ENCODE measurements at regions not wholly inside any gene's neighbourhood (a gene's known extent, or its start where the extent isn't known, plus 50 kb on each side); places are given as distances from the start of the nearest gene placed in this dataset.
"Not testable (repeated sequence)": the region's sequence is repeated elsewhere in the genome, so short reads cannot be mapped to it uniquely, and the experiment has no call there.

GRCh38 chr1:243962541-243962940, 88.5 kb upstream of the ZBTB18 start:
- DNase-seq (ENCODE audit: low read depth) = no peak
- no peak for TF ChIP-seq CTCF (conservative IDR thresholded peaks at IDR 0.05; ENCODE audit: low read depth, low read length)
- H3K4me3 ChIP-seq (ENCODE audit: low read depth, low read length) = no peak overlapping the region

DNA sequence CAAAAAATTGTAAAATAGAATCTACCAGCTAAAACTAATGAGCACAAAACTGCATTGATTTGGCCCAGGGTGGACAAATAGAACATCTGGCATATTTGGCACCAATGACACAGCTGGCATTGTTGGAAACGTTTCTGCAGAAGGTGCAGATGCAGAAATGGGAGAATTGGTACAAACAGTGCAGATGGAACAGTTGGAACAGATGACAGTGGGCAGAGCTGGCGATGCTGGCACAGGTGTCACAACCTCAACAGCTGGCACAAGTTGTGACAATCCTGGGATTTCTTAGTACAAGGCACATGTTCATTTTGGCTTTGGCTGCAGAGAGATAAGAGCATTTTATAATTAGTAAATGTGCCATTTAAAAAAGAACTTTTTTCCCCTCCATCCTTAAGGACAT, 91.1 kb upstream of the ZBTB18 start:
- no peak for TF ChIP-seq CTCF (conservative IDR thresholded peaks at IDR 0.05; ENCODE audit: low read depth, low read length)
- H3K4me3 ChIP-seq (ENCODE audit: low read depth, low read length) = no peak overlapping the region
- no peak for DNase-seq (ENCODE audit: low read depth)

DNA sequence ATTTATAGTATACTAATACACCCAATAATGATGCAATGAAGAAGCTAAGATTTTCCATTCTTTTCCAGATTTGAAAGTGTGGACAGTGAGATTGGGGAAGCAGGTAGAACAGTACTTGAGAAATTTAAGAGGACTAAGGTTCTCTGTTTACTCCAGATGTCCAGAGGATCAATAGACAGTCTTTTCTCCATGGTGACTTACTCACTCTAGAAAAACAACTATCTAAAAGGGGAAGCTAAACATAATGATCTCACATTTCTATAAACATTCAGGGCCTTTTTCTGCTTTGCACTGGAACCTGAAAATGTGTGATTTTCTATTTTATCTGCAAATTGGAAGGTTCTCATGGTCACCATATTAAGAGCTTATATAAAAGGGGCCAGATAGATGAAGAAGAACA, 93.9 kb upstream of the ZBTB18 start:
- no peak for DNase-seq (ENCODE audit: low read depth)
- no peak overlapping the region for H3K4me3 ChIP-seq (ENCODE audit: low read depth, low read length)
- TF ChIP-seq CTCF (conservative IDR thresholded peaks at IDR 0.05; ENCODE audit: low read depth, low read length) = no peak

DNA sequence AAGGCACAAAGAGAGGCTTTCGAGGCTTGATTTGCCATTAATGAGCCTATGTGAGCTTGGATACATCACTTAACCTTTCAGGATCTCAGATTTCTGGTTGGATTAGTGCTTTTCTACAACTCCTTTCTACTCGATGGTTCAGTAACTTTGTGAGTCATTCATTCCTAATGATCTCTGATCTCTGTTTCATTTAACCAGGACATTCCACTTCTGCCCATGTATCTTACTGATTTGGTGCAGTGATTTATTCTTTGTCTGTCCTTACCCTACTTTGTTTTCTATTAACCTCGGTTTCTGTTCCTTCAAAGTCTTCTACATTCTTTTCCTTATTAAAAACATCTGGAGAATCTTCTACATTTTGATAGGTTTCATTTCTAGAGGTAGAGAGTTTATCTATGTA, 94.6 kb upstream of the ZBTB18 start:
- no peak for TF ChIP-seq CTCF (conservative IDR thresholded peaks at IDR 0.05; ENCODE audit: low read depth, low read length)
- peak; percentile 14 for DNase-seq (ENCODE audit: low read depth)
- no peak overlapping the region for H3K4me3 ChIP-seq (ENCODE audit: low read depth, low read length)

GRCh38 chr1:243951207-243951606, 99.9 kb upstream of the ZBTB18 start:
- not testable (repeated sequence) for DNase-seq (ENCODE audit: low read depth); H3K4me3 ChIP-seq (ENCODE audit: low read depth, low read length)

DNA sequence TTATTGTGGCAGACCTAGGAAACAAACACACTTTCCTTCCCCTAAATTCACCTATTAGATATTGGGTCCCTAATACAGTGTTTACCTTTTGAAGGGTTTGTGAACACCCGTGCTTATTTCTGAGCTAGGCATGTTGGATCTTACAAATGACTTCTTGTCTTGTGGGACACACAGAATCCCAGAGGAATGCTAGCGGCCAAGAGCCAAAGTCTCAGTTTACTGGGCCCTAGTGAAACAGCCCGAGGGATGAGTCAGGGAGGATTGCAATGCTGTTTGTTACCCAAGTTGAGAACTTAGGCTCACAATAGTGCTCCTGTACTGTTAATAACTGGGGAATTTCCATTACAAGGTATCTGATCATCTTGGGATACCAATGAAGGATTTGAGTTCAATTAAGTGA, 100.1 kb upstream of the AKT3 start:
- H3K4me3 ChIP-seq (ENCODE audit: low read depth, low read length) = no peak overlapping the region
- DNase-seq (ENCODE audit: low read depth) = peak; percentile 79
- TF ChIP-seq CTCF (conservative IDR thresholded peaks at IDR 0.05; ENCODE audit: low read depth, low read length) = no peak

DNA sequence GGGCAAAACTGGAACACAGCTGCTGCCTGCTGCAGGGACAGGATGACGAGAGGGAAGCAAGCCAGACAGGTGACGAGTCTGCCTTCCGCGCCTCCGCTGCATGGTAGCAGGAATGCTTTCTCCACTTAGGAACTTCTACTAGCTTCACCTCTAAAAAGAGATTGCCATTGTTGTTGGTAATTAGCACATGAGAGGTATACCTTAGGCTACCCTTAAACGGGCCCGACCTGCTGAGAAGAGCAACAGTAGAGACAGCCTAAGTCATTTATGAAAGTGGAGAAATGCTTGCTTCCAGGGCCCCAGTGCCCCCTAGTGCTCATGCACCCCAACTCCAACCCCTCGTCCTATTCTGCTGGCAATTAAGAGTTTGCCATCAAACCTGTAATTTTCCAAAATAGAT, 96.9 kb upstream of the AKT3 start:
- H3K4me3 ChIP-seq (ENCODE audit: low read depth, low read length) = no peak overlapping the region
- DNase-seq (ENCODE audit: low read depth) = peak; percentile 52
- TF ChIP-seq CTCF (conservative IDR thresholded peaks at IDR 0.05; ENCODE audit: low read depth, low read length) = peak; percentile 66

GRCh38 chr1:243946253-243946652, 96.2 kb upstream of the AKT3 start:
- TF ChIP-seq CTCF (conservative IDR thresholded peaks at IDR 0.05; ENCODE audit: low read depth, low read length) = no peak
- no peak for DNase-seq (ENCODE audit: low read depth)
- no peak overlapping the region for H3K4me3 ChIP-seq (ENCODE audit: low read depth, low read length)

Data from choroid plexus epithelial cell (primary cell).